K562 (cell line): ENCODE measurements at regions not wholly inside any gene's neighbourhood (a gene's known extent, or its start where the extent isn't known, plus 50 kb on each side); places are given as distances from the start of the nearest gene placed in this dataset.

Experiments
- ATAC-seq: fragments of 200-7000 bp; cut with Tn5 transposase; 3 replicates; pipeline ENCODE4 v1.9.1; 2020; ENCODE audit warnings: moderate library complexity
- BruUV-seq: library from RNA; stranded (reverse); fragments of 400-500 nt; replicated peaks from 2 replicates; lab custom pipeline; 2021; lab: Mats Ljungman, UMichigan
- CTCF ChIA-PET: fragments of 300-600 bp; formaldehyde crosslinking; extraction: SDS; loops from one replicate; lab custom pipeline; 2021; ENCODE audit warnings: low intra/inter-chr PET ratio; lab: Yijun Ruan, JAX
- POLR2A ChIA-PET: fragments of 300-600, 350-650 bp; sonication (Branson Sonifier 250); formaldehyde crosslinking; extraction: SDS; loops from one replicate; lab custom pipeline; 2021; ENCODE audit warnings: antibody characterized with exemption, inconsistent platforms; lab: Yijun Ruan, JAX
- DNase-seq, 4 experiments: peaks; one replicate each; pipeline versions ENCODE4 v3.0.0 to v3.0.0-alpha.2; 2011 to 2018; ENCODE audit warnings: low spot score in 3 of 4, mixed read lengths in 3 of 4; ENCODE audit errors: extremely low read depth in 1 of 4
- FAIRE-seq: peaks from 2 replicates; lab custom pipeline; 2011; peaks lifted over from hg19 to GRCh38; lab: Jason Lieb, UNC
- H2AFZ ChIP-seq: 2 replicates; pipeline ENCODE4 v1.6.0; 2011; ENCODE audit warnings: low read depth, low read length, control low read depth, inconsistent platforms
- H3K27ac ChIP-seq: fragments of 200-600 bp; 3 replicates; pipeline ENCODE4 v1.8.0; 2011; ENCODE audit warnings: low read depth, mild to moderate bottlenecking, control low read depth, inconsistent platforms, low read length, moderate library complexity, mixed read lengths; ENCODE audit errors: extremely low read depth
- H3K27me3 ChIP-seq, 2 experiments: fragments of 300-600 bp in 1 of 2; 2 replicates in 1 of 2; 3 replicates in 1 of 2; pipeline versions ENCODE4 v1.6.0 to v1.8.0; 2011; ENCODE audit warnings: inconsistent platforms in 2 of 2, low read length in 2 of 2, mild to moderate bottlenecking in 1 of 2, mixed read lengths in 1 of 2, moderate library complexity in 1 of 2; ENCODE audit not compliant: control insufficient read depth in 2 of 2, insufficient read depth in 2 of 2
- H3K36me3 ChIP-seq: fragments of 300-600 bp; 3 replicates; pipeline ENCODE4 v1.8.0; 2011; ENCODE audit warnings: mild to moderate bottlenecking, low read length, inconsistent platforms; ENCODE audit not compliant: control insufficient read depth, insufficient read depth
- H3K4me1 ChIP-seq, 2 experiments: fragments of 200-600 bp in 1 of 2; replicated peaks in 1 of 2; 2 replicates in 1 of 2; 3 replicates in 1 of 2; pipeline versions ENCODE4 v1.5.1 to v1.8.0; 2011; ENCODE audit warnings: inconsistent platforms in 2 of 2, low read length in 2 of 2, mild to moderate bottlenecking in 1 of 2, mixed read lengths in 1 of 2, moderate library complexity in 1 of 2; ENCODE audit not compliant: control insufficient read depth in 2 of 2, insufficient read depth in 2 of 2
- H3K4me2 ChIP-seq: 2 replicates; pipeline ENCODE4 v1.6.1; 2011; ENCODE audit warnings: low read length, control low read depth, inconsistent platforms, mixed read lengths; ENCODE audit not compliant: insufficient read depth
- H3K4me3 ChIP-seq: fragments of 200-600 bp; sonication (generic), shearing (Covaris generic); 2 replicates; pipeline ENCODE4 v1.5.1; 2016; ENCODE audit warnings: control low read depth, inconsistent platforms
- H3K79me2 ChIP-seq: fragments of 200-600 bp; 3 replicates; pipeline ENCODE4 v1.8.0; 2011; ENCODE audit warnings: low read length, inconsistent platforms; ENCODE audit not compliant: control insufficient read depth, insufficient read depth
- H3K9ac ChIP-seq, 2 experiments: 2 replicates each; pipeline versions ENCODE4 v1.6.0 to v1.6.1; 2011; ENCODE audit warnings: low read depth in 2 of 2, low read length in 2 of 2, control low read depth in 1 of 2, inconsistent platforms in 1 of 2, mild to moderate bottlenecking in 1 of 2, mixed read lengths in 1 of 2; ENCODE audit not compliant: insufficient read depth in 1 of 2
- H3K9me1 ChIP-seq: one replicate; pipeline ENCODE4 v1.6.0; 2011; ENCODE audit warnings: inconsistent platforms, mild to moderate bottlenecking, low read length, moderate library complexity; ENCODE audit not compliant: control insufficient read depth, insufficient read depth
- H3K9me3 ChIP-seq: replicated peaks from 2 replicates; pipeline ENCODE4 v1.5.1; 2011; ENCODE audit warnings: low read depth, low read length, inconsistent platforms; ENCODE audit not compliant: control insufficient read depth, insufficient read depth
- H4K20me1 ChIP-seq: replicated peaks from 2 replicates; pipeline ENCODE4 v1.6.1; 2011; ENCODE audit warnings: low read length, inconsistent platforms, mixed read lengths; ENCODE audit not compliant: control insufficient read depth, insufficient read depth
- CBFA2T3 ChIP-seq: fragments of 450-650 bp; IDR thresholded peaks from 2 replicates; pipeline ENCODE4 v1.6.1; 2017
- CCNT2 ChIP-seq: IDR thresholded peaks from 2 replicates; pipeline ENCODE4 v1.6.1; 2011; ENCODE audit warnings: borderline replicate concordance, low read depth, mild to moderate bottlenecking, moderate library complexity, mixed read lengths, low read length; ENCODE audit not compliant: insufficient read length; ENCODE audit errors: extremely low read depth
- CREBBP ChIP-seq: IDR thresholded peaks from one replicate; pipeline ENCODE4 v1.6.1; 2012; ENCODE audit warnings: low read depth, mild to moderate bottlenecking, control low read depth, inconsistent platforms, low read length
- CXXC5 ChIP-seq: fragments of 250-450 bp; sonication (Bioruptor Pico); IDR thresholded peaks from 2 replicates; pipeline ENCODE4 v1.8.0; 2022; ENCODE audit warnings: inconsistent platforms, mild to moderate bottlenecking, moderate library complexity
- ELF4 ChIP-seq: fragments of 450-650 bp; formaldehyde crosslinking; IDR thresholded peaks from 2 replicates; pipeline ENCODE4 v1.4.0; 2022; ENCODE audit warnings: missing genetic modification characterization
- FOXJ2 ChIP-seq: fragments of 200-800 bp; sonication (Bioruptor generic); IDR thresholded peaks from 2 replicates; pipeline ENCODE4 v1.6.1; 2016; ENCODE audit warnings: missing genetic modification characterization, missing compliant biosample characterization
- FUS ChIP-seq: fragments of 200-400 bp; formaldehyde crosslinking; optimal IDR thresholded peaks from 2 replicates; pipeline ENCODE3; 2017; ENCODE audit warnings: low read depth, low read length
- HDAC3 ChIP-seq: fragments of 450-650 bp; IDR thresholded peaks from 2 replicates; pipeline ENCODE4 v1.6.1; 2018; ENCODE audit warnings: borderline replicate concordance, mild to moderate bottlenecking, moderate library complexity; ENCODE audit not compliant: partially characterized antibody
- KAT2B ChIP-seq: IDR thresholded peaks from one replicate; pipeline ENCODE4 v1.6.1; 2012; ENCODE audit warnings: low read depth, mild to moderate bottlenecking, control low read depth, inconsistent platforms, low read length, moderate library complexity
- MTA1 ChIP-seq: fragments of 450-650 bp; IDR thresholded peaks from 2 replicates; pipeline ENCODE4 v1.6.1; 2017; ENCODE audit warnings: borderline replicate concordance
- PURB ChIP-seq: sonication (generic); formaldehyde crosslinking; IDR thresholded peaks from 2 replicates; pipeline ENCODE4 v1.9.0; 2021; ENCODE audit warnings: low read depth, mild to moderate bottlenecking, missing genetic modification reagents
- ZKSCAN1 ChIP-seq: fragments of 150-350 bp; IDR thresholded peaks from 2 replicates; pipeline ENCODE4 v1.6.1; 2016; ENCODE audit warnings: low read depth, low read length
- WGBS: fragments of 100-300 bp; shearing (Covaris generic); methylation state at CpG from one replicate; pipeline ENCODE4 v1.1.6; 2016; ENCODE audit warnings: low coverage, mixed read lengths; ENCODE audit not compliant: insufficient coverage; ENCODE audit errors: missing lambda C conversion rate; 5-methylcytosine and 5-hydroxymethylcytosine counted together
- in situ Hi-C: fragments of 300-500 bp; cut with MboI; formaldehyde crosslinking; loops from 4 replicates; pipeline ENCODE4 v1.15.0; 2018; ENCODE audit warnings: inconsistent platforms, mixed read lengths
- intact Hi-C: fragments of 100-400 bp; cut with micrococcal nuclease; formaldehyde crosslinking; loops from 2 replicates; pipeline ENCODE4 v1.14.2; 2022
- TF ChIP-seq, protein P1 (sequence below): fragments of 150-350 bp; conservative IDR thresholded peaks from 2 replicates; pipeline ENCODE4 v1.6.1; 2014; ENCODE audit warnings: low read length
- TF ChIP-seq, protein P2 (sequence below), 3 experiments: fragments of 200-800 bp in 1 of 3; fragments of 250-450 bp in 1 of 3; fragments of 450-650 bp in 1 of 3; sonication (Bioruptor Pico) in 1 of 3; sonication (Bioruptor generic) in 1 of 3; formaldehyde crosslinking in 1 of 3; IDR thresholded peaks; 2 replicates each; pipeline versions ENCODE4 v1.6.1 to v1.8.0; 2016 to 2022; ENCODE audit warnings: mild to moderate bottlenecking in 2 of 3, missing genetic modification characterization in 2 of 3, missing compliant biosample characterization in 1 of 3, moderate library complexity in 1 of 3
- TF ChIP-seq, protein P3 (sequence below), 2 experiments: fragments of 450-650 bp; conservative IDR thresholded peaks; 2 replicates each; pipeline ENCODE4 v1.6.1; 2017; ENCODE audit warnings: mild to moderate bottlenecking in 2 of 2, moderate library complexity in 2 of 2

DNA sequence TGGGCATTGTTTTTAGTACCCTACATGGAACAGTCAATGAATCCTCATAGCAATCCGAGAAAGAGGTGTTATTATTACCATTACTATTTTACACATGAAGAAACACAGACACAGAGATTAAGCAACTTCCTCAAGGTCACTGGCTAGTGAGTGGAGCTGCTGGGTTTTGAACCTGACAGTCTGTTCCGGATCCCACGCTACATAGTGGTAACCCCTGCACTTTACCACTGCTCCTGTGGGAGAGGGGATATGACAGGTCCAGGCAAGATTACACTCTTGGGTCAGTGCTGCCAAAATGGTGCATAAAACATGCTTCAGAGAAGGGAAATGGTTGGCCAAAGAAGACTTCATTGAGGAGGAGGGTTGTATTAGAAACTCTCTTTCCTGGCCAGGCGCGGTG, 185.7 kb downstream of the XPNPEP1 start (continued):
- TF ChIP-seq KAT2B = no peak
- TF ChIP-seq CXXC5 (CRISPR knock-in tag) = no peak
- TF ChIP-seq ELF4 (CRISPR knock-in tag) = no peak
- TF ChIP-seq CCNT2 = no peak
- no peak for TF ChIP-seq MTA1
- no peak for TF ChIP-seq CREBBP
- TF ChIP-seq FUS = no peak
- TF ChIP-seq, protein P1, sequence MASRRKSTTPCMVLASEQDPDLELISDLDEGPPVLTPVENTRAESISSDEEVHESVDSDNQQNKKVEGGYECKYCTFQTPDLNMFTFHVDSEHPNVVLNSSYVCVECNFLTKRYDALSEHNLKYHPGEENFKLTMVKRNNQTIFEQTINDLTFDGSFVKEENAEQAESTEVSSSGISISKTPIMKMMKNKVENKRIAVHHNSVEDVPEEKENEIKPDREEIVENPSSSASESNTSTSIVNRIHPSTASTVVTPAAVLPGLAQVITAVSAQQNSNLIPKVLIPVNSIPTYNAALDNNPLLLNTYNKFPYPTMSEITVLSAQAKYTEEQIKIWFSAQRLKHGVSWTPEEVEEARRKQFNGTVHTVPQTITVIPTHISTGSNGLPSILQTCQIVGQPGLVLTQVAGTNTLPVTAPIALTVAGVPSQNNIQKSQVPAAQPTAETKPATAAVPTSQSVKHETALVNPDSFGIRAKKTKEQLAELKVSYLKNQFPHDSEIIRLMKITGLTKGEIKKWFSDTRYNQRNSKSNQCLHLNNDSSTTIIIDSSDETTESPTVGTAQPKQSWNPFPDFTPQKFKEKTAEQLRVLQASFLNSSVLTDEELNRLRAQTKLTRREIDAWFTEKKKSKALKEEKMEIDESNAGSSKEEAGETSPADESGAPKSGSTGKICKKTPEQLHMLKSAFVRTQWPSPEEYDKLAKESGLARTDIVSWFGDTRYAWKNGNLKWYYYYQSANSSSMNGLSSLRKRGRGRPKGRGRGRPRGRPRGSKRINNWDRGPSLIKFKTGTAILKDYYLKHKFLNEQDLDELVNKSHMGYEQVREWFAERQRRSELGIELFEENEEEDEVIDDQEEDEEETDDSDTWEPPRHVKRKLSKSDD = no peak

DNA sequence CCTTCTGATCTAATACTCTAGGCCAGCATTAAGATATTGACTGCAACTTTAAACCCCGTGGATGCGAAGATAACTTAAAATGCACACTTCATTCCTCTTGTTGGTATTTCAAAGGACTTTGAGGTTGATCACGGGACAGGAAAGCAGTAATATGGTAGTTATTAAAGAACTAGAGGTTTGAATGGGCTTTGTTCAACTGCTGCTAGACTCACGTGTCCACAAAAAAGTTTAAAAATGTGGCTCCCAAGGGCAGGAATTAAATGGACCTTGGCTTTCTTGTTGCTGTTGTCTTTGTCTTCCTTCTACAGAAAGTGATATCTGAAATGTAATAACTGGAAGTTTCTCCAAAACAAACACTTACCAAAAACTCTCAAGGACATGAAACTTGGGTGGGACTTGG, 186.3 kb downstream of the XPNPEP1 start:
- Histone ChIP-seq H4K20me1 (no peaks in the 10 kb centered on the region), H3K27ac (no peak overlapping the region), H3K4me3 (no peak overlapping the region), H3K4me1 (no peaks in the 10 kb centered on the region), H3K79me2 (no peaks in the 10 kb centered on the region), H3K9ac (no peak overlapping the region), H3K9me3 (no peaks in the 10 kb centered on the region), H3K27me3 (no peaks in the 10 kb centered on the region), H3K9me1 (no peaks in the 10 kb centered on the region), H3K4me2 (no peak overlapping the region), H3K36me3 (no peaks in the 10 kb centered on the region), H2AFZ (no peak overlapping the region)
- CTCF ChIA-PET = no interaction called here
- DNase-seq = no peak
- no TSS peak for BruUV-seq
- no peak for ATAC-seq
- no peak for FAIRE-seq
- in situ Hi-C loops = no loop called here
- 0% methylated on average over 4 of the region's 4 CpGs for WGBS
- intact Hi-C loops = no loop called here
- POLR2A ChIA-PET = no interaction called here
- TF ChIP-seq, protein P2, sequence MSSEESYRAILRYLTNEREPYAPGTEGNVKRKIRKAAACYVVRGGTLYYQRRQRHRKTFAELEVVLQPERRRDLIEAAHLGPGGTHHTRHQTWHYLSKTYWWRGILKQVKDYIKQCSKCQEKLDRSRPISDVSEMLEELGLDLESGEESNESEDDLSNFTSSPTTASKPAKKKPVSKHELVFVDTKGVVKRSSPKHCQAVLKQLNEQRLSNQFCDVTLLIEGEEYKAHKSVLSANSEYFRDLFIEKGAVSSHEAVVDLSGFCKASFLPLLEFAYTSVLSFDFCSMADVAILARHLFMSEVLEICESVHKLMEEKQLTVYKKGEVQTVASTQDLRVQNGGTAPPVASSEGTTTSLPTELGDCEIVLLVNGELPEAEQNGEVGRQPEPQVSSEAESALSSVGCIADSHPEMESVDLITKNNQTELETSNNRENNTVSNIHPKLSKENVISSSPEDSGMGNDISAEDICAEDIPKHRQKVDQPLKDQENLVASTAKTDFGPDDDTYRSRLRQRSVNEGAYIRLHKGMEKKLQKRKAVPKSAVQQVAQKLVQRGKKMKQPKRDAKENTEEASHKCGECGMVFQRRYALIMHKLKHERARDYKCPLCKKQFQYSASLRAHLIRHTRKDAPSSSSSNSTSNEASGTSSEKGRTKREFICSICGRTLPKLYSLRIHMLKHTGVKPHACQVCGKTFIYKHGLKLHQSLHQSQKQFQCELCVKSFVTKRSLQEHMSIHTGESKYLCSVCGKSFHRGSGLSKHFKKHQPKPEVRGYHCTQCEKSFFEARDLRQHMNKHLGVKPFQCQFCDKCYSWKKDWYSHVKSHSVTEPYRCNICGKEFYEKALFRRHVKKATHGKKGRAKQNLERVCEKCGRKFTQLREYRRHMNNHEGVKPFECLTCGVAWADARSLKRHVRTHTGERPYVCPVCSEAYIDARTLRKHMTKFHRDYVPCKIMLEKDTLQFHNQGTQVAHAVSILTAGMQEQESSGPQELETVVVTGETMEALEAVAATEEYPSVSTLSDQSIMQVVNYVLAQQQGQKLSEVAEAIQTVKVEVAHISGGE (CRISPR knock-in tag; IDR thresholded peaks at IDR 0.05) = no peak
- TF ChIP-seq ZKSCAN1 (no peak), HDAC3 (no peak), CBFA2T3 (no peak), FOXJ2 (no peak), PURB (no peak)
- TF ChIP-seq, protein P3, sequence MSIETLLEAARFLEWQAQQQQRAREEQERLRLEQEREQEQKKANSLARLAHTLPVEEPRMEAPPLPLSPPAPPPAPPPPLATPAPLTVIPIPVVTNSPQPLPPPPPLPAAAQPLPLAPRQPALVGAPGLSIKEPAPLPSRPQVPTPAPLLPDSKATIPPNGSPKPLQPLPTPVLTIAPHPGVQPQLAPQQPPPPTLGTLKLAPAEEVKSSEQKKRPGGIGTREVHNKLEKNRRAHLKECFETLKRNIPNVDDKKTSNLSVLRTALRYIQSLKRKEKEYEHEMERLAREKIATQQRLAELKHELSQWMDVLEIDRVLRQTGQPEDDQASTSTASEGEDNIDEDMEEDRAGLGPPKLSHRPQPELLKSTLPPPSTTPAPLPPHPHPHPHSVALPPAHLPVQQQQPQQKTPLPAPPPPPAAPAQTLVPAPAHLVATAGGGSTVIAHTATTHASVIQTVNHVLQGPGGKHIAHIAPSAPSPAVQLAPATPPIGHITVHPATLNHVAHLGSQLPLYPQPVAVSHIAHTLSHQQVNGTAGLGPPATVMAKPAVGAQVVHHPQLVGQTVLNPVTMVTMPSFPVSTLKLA (conservative IDR thresholded peaks at IDR 0.05) = no peak
